DMS79 treated with DMSO at 0.1 percent for 48 hours (cell line): ENCODE measurements at regions not wholly inside any gene's neighbourhood (a gene's known extent, or its start where the extent isn't known, plus 50 kb on each side); places are given as distances from the start of the nearest gene placed in this dataset.
"Not testable (repeated sequence)": the region's sequence is repeated elsewhere in the genome, so short reads cannot be mapped to it uniquely, and the experiment has no call there.

Source experiments
- DNase-seq: peaks from one replicate; lab custom pipeline; 2025; lab: John Stamatoyannopoulos, UW

DNA sequence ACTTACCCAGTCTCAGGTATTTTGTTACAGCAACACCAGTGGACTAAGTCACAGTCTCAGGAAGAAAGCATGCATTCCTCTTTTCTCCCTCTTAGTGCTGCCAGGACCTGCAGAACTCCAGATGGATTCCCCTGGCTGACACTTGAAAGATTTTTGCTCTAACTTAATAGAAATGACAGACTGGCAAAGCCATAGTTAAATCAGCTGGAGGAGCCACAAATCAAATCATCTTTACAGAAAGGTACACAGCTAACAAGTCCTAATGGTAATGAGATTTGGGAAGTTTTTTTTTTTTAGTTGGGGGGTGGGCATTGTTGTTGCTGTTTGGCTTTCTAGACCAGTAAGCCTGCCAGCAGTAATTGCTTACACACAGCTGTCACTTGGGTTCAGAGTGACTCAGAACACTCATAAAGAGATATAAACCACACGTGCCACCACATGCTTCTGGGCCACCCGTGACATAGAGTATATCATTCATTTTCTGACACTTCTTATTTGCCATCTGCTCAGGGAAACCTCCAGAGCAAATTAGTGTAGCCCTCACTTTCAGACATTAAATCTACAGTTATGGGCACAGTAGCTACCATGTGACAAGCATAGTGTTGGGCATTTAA lies 72.4 kb downstream of the FH start:
- DNase-seq = no peak

DNA sequence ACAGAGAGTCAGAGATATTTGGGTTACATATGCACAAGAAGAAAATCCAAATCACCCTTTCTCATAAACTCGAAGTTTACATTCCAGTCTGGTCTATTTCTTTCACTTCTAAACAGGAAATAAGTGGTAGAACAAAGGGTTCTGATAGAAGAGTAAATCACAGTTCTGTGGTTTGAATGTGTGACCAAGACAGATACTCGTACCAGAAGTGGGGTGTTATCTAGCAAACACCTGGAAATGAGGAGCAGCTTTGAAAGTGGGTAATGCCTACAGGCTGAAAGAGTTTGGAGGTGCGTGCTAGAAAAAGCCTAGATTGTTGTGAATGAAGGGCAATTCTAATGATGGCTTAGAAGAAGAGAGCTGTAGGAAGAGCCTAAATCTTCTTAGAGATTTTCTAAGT lies 74.7 kb downstream of the FH start:
- DNase-seq = no peak

GRCh38 chr1:241443561-241443960 lies 76.0 kb downstream of the FH start:
- no peak for DNase-seq

- no peak for DNase-seq
These were observed 76.9 kb downstream of the FH start for GRCh38 chr1:241442686-241443085.

DNA sequence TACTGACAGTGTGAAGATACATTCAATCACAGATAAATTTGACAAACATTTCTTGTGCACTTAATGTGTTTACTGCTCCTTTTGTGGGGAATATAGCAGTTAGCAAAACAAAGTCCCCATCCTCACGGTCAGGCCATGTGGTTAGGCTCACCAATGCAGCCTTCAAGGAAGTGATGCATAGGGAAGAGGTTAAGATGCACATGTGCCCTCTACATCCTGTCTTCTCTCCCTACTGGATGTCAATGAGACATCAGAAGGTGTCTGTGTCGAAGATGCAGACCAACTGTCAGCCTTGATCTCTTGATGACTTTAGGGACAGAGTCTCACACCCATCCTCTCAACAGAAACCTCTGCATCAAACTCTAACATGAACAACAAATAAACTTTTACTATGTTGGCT lies 78.7 kb downstream of the FH start:
- DNase-seq = no peak

DNA sequence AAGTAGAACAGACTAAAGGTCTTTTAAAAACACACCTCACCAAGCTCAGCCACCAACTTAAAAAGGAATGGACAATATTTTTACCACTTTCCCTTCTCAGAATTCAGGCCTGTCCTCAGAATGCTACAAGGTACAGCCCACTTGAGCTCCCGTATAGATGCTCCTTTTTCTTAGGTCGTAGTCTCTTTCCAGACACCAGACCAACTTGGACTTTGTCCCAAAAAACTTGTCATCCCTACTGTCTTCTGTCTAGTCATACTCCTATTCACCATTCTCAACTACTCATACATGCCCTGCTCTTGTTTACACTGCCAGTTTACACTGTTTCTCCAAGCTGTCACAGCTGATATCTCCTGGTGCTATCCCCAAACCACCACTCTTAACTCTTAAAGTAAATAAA lies 80.9 kb downstream of the FH start:
- not testable (repeated sequence) for DNase-seq

DNA sequence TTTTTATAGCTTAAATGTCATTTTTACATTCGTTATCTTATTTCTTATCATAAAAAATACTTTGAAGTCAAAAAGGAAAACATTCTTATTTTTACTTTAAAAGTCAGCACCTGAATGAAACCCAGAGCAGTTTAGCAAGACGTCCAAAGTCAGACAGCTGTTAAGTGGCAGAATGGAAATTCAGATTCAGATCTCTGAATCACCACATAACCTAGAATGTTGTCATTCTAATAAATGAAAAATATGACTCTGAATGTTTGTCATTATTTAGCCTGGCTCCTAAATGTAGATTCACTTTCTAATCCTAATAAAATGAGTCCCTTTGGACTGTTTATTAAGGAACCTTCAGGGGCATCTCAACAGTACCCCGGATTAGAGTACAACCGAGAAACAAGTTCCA lies 75.2 kb upstream of the RGS7 start:
- no peak for DNase-seq

DNA sequence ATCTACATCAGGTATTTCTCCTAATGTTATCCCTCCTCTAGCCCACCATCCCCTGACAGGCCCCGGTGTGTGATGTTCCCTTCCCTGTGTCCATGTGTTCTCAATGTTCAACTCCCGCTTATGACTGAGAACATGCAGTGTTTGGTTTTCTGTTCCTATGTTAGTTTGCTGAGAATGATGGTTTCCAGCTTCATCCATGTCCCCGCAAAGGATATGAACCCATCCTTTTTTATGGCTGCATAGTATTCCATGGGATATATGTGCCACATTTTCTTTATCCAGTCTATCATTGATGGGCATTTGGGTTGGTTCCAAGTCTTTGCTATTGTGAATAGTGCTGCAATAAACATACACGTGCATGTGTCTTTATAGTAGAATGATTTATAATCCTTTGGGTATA lies 68.1 kb upstream of the RGS7 start:
- DNase-seq = not testable (repeated sequence)

DNA sequence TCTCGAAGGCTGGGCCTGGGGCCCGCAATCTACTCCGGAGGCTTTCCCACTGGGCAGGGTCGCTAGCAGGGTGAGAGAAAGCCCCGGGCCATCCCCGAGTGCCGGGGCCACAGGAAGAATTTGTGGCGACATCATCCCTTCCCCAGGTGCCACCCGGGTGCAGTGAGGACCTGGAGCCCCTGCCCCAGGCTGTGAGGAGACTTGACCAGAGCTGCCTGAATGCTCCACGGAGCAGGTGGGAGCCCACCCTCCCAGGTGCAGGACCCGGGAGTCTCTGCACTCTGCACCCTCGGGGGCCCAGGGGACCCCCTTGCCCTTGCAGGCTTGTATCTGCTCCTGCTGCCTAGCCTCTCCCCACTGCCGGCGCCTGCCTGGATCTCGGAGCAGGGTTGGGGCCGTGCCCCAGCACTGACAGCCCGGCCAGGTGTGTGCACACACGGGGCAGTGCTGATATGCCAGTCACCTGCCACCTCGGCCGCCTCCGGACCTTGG lies 67.5 kb upstream of the RGS7 start:
- no peak for DNase-seq

DNA sequence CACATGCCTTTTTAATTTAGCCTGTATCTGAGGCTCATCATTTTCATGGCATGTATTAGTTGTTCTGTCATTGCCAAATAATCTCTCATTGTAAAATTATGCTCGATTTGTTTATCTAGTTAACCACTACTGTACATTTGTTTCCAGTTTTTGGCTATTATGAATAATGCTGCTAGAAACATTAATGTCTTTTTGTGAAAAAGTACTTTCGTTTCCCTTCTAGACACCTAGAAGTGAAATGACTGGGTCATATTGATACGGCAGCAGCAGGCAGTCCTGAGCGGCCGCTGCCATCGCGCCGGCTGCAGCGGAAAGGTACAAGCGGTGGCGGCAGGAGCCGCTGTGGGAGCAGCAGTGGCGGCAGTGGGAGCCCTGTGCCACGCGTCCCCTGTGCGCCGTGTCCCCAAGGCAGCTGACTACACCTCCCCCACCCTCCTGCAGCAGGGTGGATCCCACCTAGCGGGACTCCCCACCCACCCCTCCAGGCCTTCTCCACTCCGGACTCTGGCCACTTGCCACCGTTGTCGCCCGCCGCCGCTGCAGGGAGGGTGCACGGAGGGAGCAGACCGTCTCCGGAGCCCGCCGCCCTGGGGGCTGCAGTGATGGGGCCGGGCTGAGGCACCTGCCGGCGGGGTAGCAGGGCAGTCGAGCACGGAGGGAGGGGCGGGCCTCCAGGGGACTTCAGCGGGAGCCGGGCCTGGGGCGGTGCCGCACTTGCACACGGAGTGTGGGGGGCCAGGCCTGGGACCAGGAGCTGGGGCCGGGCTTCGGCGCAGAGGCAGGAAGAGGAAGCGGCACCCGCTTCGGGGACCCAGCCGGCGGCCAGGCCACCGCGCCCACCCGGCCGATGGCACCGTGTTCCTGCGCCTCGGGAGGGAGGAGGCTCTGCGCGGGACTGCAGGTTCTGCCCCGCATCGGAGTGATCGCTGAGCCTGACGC lies 66.8 kb upstream of the RGS7 start:
- peak; percentile 9 for DNase-seq

GRCh38 chr1:241422470-241422869 lies 65.5 kb upstream of the RGS7 start:
- DNase-seq = no peak

- DNase-seq = no peak
These were observed 63.0 kb upstream of the RGS7 start for GRCh38 chr1:241419986-241420385.

DNA sequence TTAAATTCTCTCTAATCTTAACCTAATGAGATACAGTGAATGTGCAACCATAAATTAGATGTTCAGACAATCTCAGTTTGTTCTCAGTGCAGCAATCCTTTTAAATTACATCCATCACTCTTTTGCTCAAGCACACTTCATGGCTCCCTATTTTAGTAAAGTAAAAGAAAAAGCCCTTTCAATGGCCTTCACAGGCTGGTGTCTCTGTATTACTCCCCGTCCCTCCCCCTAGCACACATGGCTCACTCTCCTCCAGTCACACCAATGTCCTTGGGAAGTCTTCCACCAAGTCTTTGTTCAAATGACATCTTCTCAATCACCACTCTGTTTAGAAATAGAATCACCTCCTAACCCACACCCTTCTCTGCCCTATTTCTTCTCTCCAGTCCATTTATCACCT lies 60.3 kb upstream of the RGS7 start:
- DNase-seq = no peak

GRCh38 chr1:241413974-241414373 lies 57.0 kb upstream of the RGS7 start:
- DNase-seq = no peak

DNA sequence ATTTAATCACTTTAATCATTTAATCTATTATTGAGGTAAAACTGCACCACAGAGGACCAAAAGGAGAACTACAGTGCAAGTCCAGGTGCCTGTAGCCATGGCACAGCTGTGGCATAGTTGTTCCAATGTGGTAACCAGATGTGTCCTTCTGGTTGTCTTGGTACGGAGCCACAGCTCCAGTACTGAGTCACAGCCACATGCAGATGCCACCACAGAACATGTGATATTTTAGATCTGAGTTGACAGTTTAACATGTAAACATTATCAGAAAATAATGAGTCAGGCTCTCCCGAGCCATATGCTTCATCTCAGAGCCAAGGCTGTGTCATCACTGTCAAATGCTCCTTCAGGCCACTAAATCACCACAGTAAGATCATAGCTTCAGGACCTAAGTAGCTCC lies 56.4 kb upstream of the RGS7 start:
- no peak for DNase-seq

- DNase-seq = no peak
These were observed 55.6 kb upstream of the RGS7 start for GRCh38 chr1:241412646-241413045.

DNA sequence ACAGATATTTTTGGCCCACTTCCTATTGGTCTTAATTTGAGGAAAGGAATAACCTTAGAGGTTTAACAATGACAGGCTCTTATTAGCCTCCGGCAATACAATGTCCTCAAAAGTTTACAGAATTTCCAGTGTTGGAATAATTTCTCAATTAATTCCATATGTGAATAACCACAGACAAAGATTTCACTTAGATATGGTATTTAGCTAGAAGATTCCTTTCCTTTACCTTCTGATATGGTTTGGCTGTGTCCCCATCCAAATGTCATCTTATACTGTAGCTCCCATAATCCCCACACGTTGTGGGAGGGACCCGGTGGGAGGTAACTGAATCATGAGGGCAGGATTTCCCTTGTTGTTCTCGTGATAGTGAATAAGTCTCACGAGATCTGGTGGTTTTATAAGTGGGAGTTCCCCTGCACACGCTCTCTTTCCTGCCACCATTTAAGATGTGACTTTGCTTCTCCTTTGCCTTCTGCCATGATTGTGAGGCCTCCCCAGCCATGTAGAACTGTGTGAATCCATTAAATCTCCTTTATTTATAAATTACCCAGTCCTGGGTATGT lies 54.9 kb upstream of the RGS7 start:
- no peak for DNase-seq

GRCh38 chr1:241411056-241411775 lies 54.2 kb upstream of the RGS7 start:
- no peak for DNase-seq

DNA sequence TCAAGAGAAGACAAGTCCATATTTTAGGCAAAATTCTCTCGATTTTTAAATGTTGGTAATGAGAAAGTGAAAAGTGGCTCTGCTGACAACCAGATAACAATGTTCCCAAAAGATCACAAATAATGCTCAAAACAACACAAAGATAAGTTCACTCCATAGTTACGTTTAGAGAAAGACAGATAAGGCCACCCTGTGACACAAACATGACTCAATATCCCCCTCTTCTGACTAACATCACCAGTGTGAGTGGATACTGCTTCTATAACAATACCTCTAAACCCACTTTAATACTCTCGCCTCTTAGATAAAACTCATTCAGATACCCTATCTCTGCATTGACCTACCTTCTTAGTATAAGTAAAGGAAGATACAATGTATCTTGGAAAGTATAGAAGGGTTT lies 51.2 kb upstream of the RGS7 start:
- DNase-seq = no peak
